ENCODE measurements at regions not wholly inside any gene's neighbourhood (a gene's known extent, or its start where the extent isn't known, plus 50 kb on each side); places are given as distances from the start of the nearest gene placed in this dataset.

DNA sequence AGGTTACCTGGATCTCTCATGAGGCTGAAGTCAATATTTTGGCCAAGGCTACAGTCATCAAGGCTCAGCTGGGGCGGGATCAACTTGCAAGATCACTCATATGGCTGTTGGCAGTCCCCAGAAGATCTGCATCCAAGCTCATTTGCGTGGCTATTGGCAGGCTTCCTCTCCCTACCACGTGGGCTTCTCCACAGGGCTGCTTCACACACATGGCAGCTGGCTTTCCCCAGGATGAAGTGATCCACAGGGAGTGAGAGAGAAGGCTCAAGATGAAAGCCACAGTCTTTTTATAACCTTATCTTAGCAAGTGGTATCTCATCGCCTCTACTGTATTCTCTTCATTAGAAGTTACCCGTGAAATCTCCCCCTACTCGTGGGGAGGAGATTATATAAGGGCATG, 167.4 kb downstream of the TMEM26 start:
- TF ChIP-seq, protein P1, sequence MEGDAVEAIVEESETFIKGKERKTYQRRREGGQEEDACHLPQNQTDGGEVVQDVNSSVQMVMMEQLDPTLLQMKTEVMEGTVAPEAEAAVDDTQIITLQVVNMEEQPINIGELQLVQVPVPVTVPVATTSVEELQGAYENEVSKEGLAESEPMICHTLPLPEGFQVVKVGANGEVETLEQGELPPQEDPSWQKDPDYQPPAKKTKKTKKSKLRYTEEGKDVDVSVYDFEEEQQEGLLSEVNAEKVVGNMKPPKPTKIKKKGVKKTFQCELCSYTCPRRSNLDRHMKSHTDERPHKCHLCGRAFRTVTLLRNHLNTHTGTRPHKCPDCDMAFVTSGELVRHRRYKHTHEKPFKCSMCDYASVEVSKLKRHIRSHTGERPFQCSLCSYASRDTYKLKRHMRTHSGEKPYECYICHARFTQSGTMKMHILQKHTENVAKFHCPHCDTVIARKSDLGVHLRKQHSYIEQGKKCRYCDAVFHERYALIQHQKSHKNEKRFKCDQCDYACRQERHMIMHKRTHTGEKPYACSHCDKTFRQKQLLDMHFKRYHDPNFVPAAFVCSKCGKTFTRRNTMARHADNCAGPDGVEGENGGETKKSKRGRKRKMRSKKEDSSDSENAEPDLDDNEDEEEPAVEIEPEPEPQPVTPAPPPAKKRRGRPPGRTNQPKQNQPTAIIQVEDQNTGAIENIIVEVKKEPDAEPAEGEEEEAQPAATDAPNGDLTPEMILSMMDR (IDR thresholded peaks at IDR 0.05; ENCODE audit: insufficient read depth, low read length, poor library complexity, severe bottlenecking): no peak
- no peak for TF ChIP-seq EZH2phosphoT487 (conservative IDR thresholded peaks at IDR 0.05; ENCODE audit: low read length)

All from SU-DHL-6 (cell line).